GM23248 (cell line): ENCODE measurements at regions not wholly inside any gene's neighbourhood (a gene's known extent, or its start where the extent isn't known, plus 50 kb on each side); places are given as distances from the start of the nearest gene placed in this dataset.

ENCODE experiments used
- EZH2 ChIP-seq: fragments of 200-600 bp; sonication (generic); IDR thresholded peaks from 2 replicates; pipeline ENCODE4 v1.6.1; 2018; ENCODE audit warnings: antibody characterized with exemption, mild to moderate bottlenecking; ENCODE audit not compliant: insufficient read depth, poor library complexity, severe bottlenecking
- EZH2phosphoT487 ChIP-seq: fragments of 200-600 bp; sonication (generic); IDR thresholded peaks from 2 replicates; pipeline ENCODE4 v1.6.1; 2018; ENCODE audit warnings: antibody characterized with exemption, moderate library complexity, mild to moderate bottlenecking, low read depth; ENCODE audit not compliant: insufficient read depth

DNA sequence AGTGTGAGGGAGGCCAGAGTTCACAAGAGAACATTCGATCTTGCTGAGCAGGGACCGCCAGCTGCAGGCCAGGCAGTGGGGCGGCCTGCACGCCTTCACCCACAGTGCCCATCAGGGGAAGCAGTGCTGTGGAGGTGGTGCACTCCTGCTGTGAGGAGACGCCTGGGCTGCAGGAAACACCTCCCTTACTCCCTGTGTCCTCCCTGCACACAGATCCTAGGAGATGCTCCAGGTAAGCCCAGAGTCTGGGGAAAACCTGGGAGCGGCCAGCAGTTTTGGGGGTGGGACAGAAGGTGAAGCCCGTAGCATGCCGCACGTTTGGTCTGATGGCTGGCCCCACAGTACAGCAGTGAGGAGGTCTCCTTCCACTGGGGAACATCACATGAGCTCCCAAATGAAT is 180.8 kb upstream of the RAB6C start:
- TF ChIP-seq EZH2 = no peak
- TF ChIP-seq EZH2phosphoT487 = no peak
